ENCODE measurements at regions not wholly inside any gene's neighbourhood (a gene's known extent, or its start where the extent isn't known, plus 50 kb on each side); places are given as distances from the start of the nearest gene placed in this dataset.
A peak's percentile ranks its signal among the peaks of the same experiment; 100 is the strongest.

DNA sequence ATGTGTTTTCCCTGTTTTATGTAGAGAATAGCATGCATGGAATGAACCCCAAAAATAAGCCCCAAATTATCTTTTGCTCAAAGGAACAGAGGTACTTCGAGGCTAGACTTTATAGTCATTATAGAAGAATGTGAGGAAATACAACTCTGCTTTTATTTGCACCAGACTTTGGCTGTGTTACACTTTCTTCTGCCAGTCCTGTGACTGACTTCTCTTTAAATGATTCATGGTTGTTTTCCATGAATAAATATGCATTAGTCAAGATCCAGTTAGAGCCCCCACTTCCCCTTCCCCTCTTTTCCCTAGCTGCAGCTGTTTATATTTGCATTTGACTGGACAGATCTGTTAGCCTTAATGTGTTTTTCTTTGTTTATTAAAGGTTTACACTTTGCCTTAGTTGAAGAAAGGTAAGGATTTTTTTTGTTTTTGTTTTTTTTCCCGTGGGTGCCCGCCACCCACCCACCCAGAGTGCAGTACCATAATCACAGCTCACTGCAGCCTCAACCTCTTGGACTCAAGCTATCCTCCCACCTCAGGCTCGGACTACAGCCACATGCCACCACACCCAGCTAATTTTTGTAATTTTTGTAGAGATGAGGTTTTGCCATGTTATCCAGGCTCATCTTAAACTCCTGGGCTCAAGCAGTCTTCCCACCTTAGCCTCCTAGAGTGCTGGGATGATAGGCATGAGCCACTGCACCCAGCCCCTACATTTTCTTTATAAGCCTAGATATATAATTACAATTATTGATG lies 152.6 kb downstream of the CYB561 start:
- Histone ChIP-seq H4K5ac (ENCODE audit: insufficient read length, low read depth, low read length) (no peak overlapping the region), H3K14ac (ENCODE audit: insufficient read depth, low read length) (no peak overlapping the region), H3K4me1 (ENCODE audit: insufficient read depth, low read length) (peaks cover 2% of the 10 kb centered on the region; the same call in 1 of the 2 replicates), H2BK5ac (ENCODE audit: insufficient read length, low read length) (no peak overlapping the region), H2BK120ac (ENCODE audit: low read depth, low read length, poor library complexity, severe bottlenecking) (no peak overlapping the region), H3K4ac (ENCODE audit: low read depth, low read length) (no peak overlapping the region), H3K23me2 (ENCODE audit: insufficient read length, low read depth, low read length, poor library complexity, severe bottlenecking) (no peaks in the 10 kb centered on the region), H3K9ac (ENCODE audit: extremely low read depth, insufficient read length, low read length) (no peak overlapping the region), H3K56ac (ENCODE audit: insufficient read length, low read depth, low read length) (no peak overlapping the region), H3K4me2 (ENCODE audit: insufficient read depth, insufficient read length, low read length) (no peak overlapping the region), H2AK5ac (ENCODE audit: insufficient read length, low read length) (no peak overlapping the region), H2AFZ (ENCODE audit: low read length) (no peak overlapping the region), H3K27me3 (ENCODE audit: insufficient read depth, low read length) (no peaks in the 10 kb centered on the region), H3K79me1 (ENCODE audit: insufficient read depth, low read depth, low read length, poor library complexity, severe bottlenecking) (no peaks in the 10 kb centered on the region), H2BK15ac (ENCODE audit: low read depth, low read length) (no peak overlapping the region), H3K18ac (ENCODE audit: insufficient read length, low read depth, low read length) (no peak overlapping the region), H2BK20ac (ENCODE audit: low read depth, low read length, poor library complexity, severe bottlenecking) (no peak overlapping the region), H3K9me3 (ENCODE audit: control insufficient read depth, low read depth, low read length) (no peaks in the 10 kb centered on the region), H2BK12ac (ENCODE audit: insufficient read length, low read depth, low read length) (no peak overlapping the region), H4K8ac (replicated peaks; ENCODE audit: insufficient read length, low read depth, low read length) (no peak overlapping the region), H3K27ac (ENCODE audit: insufficient read length, low read depth, low read length) (no peak overlapping the region), H3K23ac (ENCODE audit: insufficient read length, low read depth, low read length) (no peak overlapping the region), H3K79me2 (ENCODE audit: insufficient read depth, low read length) (no peaks in the 10 kb centered on the region), H3T11ph (ENCODE audit: low read length) (no peak overlapping the region), H4K91ac (ENCODE audit: insufficient read length, low read depth, low read length) (no peak overlapping the region), H4K20me1 (ENCODE audit: control insufficient read depth, insufficient read depth, insufficient read length) (no peaks in the 10 kb centered on the region)
- whole genome bisulfite sequencing (ENCODE audit: extremely low coverage, insufficient read length, low lambda C conversion rate): no CpG with 5 or more reads among the region's 4 CpGs
- Mint-ChIP-seq H3K4me3 (no peak overlapping the region), H3K27me3 (ENCODE audit: low read depth) (no peaks in the 10 kb centered on the region), H3K4me1 (peaks cover 23 to 30% of the 10 kb centered on the region in 2 experiments), H3K27ac (peak overlapping the region in 1 of 3 experiments; percentile 42; a peak in 1 of 7 replicates), H3K36me3 (ENCODE audit: insufficient read depth in 1 of 3, low read depth in 3 of 3) (peaks cover 8 to 18% (median 11%) of the 10 kb centered on the region in 3 experiments; a peak in 6 of 7 replicates), H3K9me3 (peaks cover 16 to 19% of the 10 kb centered on the region in 2 experiments; a peak in 4 of 5 replicates)
- DNase-seq: no peak
- TF ChIP-seq, protein P1, sequence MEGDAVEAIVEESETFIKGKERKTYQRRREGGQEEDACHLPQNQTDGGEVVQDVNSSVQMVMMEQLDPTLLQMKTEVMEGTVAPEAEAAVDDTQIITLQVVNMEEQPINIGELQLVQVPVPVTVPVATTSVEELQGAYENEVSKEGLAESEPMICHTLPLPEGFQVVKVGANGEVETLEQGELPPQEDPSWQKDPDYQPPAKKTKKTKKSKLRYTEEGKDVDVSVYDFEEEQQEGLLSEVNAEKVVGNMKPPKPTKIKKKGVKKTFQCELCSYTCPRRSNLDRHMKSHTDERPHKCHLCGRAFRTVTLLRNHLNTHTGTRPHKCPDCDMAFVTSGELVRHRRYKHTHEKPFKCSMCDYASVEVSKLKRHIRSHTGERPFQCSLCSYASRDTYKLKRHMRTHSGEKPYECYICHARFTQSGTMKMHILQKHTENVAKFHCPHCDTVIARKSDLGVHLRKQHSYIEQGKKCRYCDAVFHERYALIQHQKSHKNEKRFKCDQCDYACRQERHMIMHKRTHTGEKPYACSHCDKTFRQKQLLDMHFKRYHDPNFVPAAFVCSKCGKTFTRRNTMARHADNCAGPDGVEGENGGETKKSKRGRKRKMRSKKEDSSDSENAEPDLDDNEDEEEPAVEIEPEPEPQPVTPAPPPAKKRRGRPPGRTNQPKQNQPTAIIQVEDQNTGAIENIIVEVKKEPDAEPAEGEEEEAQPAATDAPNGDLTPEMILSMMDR (conservative IDR thresholded peaks at IDR 0.05): no peak
